Medulla oblongata (tissue), 1 donor: ENCODE measurements at regions not wholly inside any gene's neighbourhood (a gene's known extent, or its start where the extent isn't known, plus 50 kb on each side); places are given as distances from the start of the nearest gene placed in this dataset.

Experiments used
- DNase-seq: peaks from one replicate; pipeline ENCODE4 v3.0.0-alpha.2; 2015; ENCODE audit errors: extremely low spot score

- no peak for DNase-seq
These were observed 54.0 kb upstream of the SLC22A11 start for GRCh38 chr11:64501500-64502427.

- DNase-seq = no peak
These were observed 53.1 kb upstream of the SLC22A11 start for GRCh38 chr11:64502634-64503033.

- DNase-seq = no peak
These were observed 52.5 kb upstream of the SLC22A11 start for GRCh38 chr11:64503186-64503753.

- DNase-seq = no peak
These were observed 50.7 kb upstream of the SLC22A11 start for GRCh38 chr11:64504999-64505398.
